Cerebellar nuclear complex (tissue), 1 donor: ENCODE measurements at regions not wholly inside any gene's neighbourhood (a gene's known extent, or its start where the extent isn't known, plus 50 kb on each side); places are given as distances from the start of the nearest gene placed in this dataset.

Source experiments
- DNase-seq, 2 experiments: peaks; one replicate each; lab custom pipeline; 2025; lab: John Stamatoyannopoulos, UW

- no peak for DNase-seq
Measured at GRCh38 chr18:61248589-61248988, 84.6 kb upstream of the CDH20 start.

GRCh38 chr18:61256291-61256690, 76.9 kb upstream of the CDH20 start:
- DNase-seq, result no peak

- no peak for DNase-seq
Measured at GRCh38 chr18:61261870-61262269, 71.4 kb upstream of the CDH20 start.

GRCh38 chr18:61272793-61273192, 60.4 kb upstream of the CDH20 start:
- DNase-seq, result no peak

- DNase-seq, result no peak
Measured at GRCh38 chr18:61273533-61273932, 59.7 kb upstream of the CDH20 start.

GRCh38 chr18:61274416-61274960, 58.7 kb upstream of the CDH20 start:
- DNase-seq, result no peak

- no peak for DNase-seq
Measured at GRCh38 chr18:61277808-61278207, 55.4 kb upstream of the CDH20 start.

- no peak for DNase-seq
Measured at GRCh38 chr18:61281431-61281830, 51.8 kb upstream of the CDH20 start.

GRCh38 chr18:61282926-61283325, 50.3 kb upstream of the CDH20 start:
- no peak for DNase-seq
